Ureter (tissue), 1 donor: ENCODE measurements at regions not wholly inside any gene's neighbourhood (a gene's known extent, or its start where the extent isn't known, plus 50 kb on each side); places are given as distances from the start of the nearest gene placed in this dataset.

Experiments
- DNase-seq: peaks from one replicate; pipeline ENCODE4 v3.0.0-alpha.2; 2020; ENCODE audit warnings: low spot score
- donor health status: DM: yes; HTN: yes; CAD: no.

GRCh38 chr2:129334696-129335410 is 644.6 kb upstream of the RAB6C start:
- DNase-seq = no peak

DNA sequence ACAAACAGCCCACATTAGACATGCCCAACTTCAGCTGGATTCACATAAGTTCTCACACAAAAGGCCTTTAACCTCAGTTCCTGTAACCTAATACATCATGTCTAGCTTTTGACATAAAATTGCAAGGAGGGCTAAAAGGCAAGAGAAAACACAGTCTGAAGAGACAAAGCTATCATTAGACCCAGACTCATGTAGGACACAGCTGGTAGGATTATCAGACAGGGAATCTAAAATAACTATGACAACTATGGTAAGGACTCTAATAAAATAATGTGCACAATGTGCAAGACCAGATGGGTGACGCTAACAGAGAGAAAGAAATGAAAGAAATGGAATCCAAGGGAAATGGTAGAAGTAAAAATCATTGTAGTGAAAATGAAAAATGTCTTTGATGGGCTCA is 643.2 kb upstream of the RAB6C start:
- DNase-seq = no peak

- no peak for DNase-seq
These were observed 642.4 kb upstream of the RAB6C start for GRCh38 chr2:129337076-129337475.

DNA sequence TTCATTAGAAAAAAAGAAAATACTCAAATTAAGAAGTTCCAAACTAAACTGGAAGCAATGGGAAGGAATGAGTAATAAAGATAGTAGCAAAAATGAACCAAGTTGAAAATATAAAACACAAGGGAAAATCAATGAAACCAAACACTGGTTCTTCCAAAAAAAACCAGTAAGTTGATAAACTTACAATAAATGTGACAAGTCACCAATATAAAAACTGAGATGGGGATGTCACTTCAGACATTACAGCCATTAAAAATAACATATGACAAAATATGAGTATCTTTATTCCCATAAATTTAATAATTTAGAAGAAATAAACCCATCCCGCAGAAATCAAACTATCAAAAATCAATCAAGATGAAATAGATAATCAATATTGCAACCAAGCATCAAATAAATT is 633.9 kb upstream of the RAB6C start:
- DNase-seq = no peak

GRCh38 chr2:129347486-129348217 is 631.8 kb upstream of the RAB6C start:
- no peak for DNase-seq

DNA sequence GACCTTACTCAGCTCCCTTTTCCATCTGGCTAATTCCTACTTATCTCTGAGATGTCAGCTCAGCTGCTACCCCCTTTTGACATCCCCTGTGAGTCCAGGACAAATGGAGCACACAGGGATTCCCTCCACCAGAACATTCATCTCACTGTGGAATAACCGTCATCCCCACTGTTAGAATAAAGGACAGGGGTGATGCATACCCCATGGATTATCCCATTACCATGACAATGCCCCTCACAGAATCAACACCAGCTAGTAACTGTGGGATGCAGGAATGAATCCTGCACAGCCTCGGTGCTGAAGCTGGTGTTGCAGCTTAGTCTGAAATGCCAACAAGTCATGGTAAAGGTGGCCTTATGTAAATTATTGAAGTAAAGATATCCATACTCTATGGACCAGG is 624.8 kb upstream of the RAB6C start:
- no peak for DNase-seq

DNA sequence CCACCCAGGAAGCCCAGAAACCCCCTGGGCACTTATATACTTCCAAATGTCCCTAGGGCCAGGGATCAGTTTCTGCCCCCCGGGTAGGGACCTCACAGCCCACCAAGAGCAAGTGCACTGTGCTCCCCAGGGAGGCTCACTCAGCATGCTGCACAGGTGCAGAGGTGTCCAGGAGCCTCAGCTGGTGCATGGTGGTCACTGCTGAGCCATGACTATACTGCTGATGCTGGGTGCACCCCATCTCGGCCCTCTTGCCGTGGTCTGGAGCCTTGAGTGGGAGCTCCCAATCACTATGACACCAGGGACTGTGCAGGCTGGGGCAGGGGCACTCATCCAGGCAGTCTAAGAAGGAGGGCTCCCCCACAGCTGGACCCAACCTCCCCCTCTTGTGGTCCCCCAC is 617.8 kb upstream of the RAB6C start:
- no peak for DNase-seq

- DNase-seq = no peak
These were observed 613.2 kb upstream of the RAB6C start for GRCh38 chr2:129366263-129366662.

DNA sequence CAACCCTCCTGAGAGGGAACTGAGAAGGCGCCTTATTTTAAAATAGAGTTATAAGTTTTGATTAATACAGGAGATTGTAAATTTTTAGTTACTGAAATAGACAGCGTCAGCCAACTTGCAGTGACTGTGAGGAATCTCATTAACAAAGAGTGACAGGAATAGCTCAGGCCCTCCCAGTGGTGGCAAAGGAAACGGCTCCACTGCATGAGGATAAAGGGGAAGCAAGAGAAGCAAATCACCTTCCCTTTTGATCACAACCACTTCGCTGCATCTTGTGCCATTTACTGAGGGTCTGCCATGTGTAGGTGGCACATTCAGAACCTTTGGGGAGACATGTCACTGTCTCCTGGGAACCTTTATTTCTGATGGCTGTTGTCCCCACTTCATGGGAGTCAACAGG is 612.4 kb upstream of the RAB6C start:
- no peak for DNase-seq

DNA sequence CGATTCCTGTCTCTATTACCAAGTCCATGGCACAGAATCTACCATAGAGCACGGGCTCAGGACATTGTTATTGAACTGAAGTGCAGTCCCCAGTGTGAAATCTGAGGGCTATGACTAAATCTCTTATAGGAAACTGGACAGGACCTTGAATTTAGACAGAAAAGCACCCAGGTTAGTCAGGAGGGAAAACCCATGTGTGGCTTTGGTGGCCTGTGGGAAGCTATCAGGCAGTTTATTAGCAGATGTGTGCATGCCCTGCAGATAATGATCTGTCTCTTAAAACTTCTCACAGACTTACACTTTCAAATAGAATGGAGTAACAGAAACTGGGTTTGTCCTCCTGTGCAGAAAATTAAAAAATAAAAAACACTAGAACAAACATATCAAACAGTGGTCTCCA is 610.0 kb upstream of the RAB6C start:
- no peak for DNase-seq

GRCh38 chr2:129374452-129374851 is 605.0 kb upstream of the RAB6C start:
- DNase-seq = no peak

- no peak for DNase-seq
These were observed 603.6 kb upstream of the RAB6C start for GRCh38 chr2:129375632-129376425.

GRCh38 chr2:129376426-129377077 is 602.9 kb upstream of the RAB6C start:
- no peak for DNase-seq

DNA sequence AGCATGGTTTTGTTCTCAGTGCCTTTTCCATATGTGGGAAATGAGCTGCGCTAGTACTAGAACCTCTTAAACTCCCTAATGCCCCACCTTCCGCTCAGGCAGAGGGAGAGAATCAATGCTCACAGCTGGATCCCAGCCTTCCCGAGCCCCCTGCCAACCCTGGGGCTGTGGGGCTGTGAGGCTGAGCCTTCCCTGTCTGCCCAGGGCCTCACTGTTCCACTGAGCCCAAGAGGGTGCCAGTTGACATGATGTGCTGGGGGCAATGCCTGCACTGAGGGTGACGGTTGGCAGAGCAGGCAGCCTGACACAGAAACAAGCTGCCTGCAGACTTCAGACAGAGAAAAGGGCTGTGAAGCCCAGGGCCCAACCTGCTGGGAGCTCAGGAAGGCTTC is 602.4 kb upstream of the RAB6C start:
- no peak for DNase-seq

DNA sequence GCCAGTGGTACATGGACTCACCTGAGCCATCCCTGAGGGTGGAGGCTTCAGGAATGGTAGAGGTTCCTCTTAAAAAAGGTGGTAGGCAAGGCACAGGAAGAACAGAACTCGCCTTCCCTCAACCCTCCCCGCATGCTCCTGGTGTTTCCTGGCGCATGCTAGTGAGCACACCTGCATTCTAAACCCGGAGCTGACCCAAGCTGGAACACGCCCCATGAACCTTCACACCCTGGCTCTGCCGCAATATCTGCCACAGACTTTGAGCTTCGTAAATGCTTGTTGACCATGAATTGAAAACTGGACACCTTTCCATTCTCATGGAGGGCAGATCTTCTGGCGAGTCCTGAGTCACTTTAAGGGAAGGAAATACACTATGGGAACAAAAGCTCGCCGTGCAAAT is 601.3 kb upstream of the RAB6C start:
- no peak for DNase-seq

GRCh38 chr2:129379411-129379810 is 600.1 kb upstream of the RAB6C start:
- DNase-seq = no peak

GRCh38 chr2:129381789-129382188 is 597.7 kb upstream of the RAB6C start:
- DNase-seq = no peak

DNA sequence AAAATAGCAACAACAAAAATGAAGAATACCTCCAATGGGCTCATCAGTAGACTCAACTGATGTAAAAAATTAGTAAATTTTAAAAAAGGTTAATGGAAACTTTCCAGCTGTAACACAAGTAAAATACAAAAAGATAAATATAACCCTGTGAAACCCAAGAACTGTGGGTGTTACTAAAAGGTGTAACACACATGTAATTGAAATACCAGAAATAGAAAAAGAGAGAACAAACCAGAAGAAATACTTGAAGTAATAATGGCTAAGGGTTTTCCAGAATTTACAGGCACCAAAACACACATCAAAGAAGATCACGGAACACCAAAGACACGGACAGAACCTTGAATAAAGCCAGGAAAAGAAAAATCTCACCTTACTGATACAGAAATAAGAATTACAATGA is 590.6 kb upstream of the RAB6C start:
- no peak for DNase-seq

DNA sequence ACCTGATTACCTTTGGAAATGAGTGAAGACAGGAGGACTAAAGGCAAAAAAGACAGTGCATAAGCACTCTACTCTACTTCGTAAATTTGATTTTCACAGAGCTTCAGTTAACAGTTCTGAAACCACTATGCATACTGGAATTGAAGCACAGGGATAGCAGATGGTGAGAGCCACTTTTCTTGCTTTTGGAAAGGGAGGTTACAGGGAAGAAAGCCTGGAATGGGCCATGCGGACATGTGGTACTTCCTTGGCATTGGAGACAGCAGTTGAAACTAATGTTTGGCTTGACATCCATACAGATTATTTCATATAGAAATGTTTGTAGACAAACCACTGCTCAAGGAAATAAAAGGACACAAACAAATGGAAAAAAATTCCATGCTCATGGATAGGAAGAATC is 585.6 kb upstream of the RAB6C start:
- DNase-seq = no peak

DNA sequence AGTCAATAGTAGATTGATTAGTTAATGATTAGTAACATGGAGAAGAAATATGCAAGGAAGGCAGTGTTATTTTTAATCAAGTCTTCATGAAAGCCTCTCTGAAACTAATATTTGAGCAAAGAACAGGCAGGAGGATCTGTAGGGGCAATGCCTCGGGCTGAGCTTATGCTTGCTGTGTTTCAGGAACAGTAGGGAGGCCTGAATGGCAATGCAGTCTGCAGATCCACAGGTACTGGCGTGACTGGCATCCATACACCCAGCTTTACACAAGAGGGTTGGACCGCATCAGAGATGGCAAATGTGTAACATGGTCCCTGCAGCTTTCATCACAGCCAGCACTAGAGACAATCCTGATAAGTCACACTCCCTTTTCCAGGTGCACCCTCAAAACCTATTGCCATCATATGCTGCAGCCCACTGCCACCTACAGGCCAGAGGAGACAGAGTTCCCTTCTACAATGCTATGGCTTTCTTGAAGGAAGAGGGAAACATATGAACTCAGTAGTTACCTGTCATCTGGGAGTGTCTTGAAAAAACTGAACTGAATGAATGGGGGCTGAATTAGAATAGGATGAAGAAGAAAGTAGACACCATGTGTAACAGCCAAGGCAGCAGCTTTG is 582.4 kb upstream of the RAB6C start:
- DNase-seq = no peak

DNA sequence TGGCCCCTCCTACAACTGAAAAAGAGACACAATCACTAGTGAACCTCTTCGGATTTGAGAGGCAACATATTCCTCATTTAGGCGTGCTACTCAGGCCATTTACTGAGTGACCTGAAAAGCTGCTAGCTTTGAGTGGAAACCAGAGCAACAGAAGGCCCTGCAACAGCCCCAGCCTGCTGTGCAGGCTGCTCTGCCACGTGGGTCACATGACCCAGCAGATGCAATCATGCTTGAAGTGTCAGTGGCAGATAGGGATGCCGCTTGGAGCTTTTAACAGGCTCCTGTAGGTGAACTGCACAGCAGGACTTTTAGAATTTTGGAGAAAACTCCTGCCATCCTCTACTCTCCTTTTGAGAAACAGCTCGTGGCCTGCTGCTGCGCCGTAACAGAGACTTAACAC is 578.6 kb upstream of the RAB6C start:
- DNase-seq = no peak

- DNase-seq = no peak
These were observed 577.4 kb upstream of the RAB6C start for GRCh38 chr2:129402076-129402475.
